Suprapubic skin (tissue), 4 donors: ENCODE measurements at regions not wholly inside any gene's neighbourhood (a gene's known extent, or its start where the extent isn't known, plus 50 kb on each side); places are given as distances from the start of the nearest gene placed in this dataset.
"Not testable (repeated sequence)": the region's sequence is repeated elsewhere in the genome, so short reads cannot be mapped to it uniquely, and the experiment has no call there.

Experiments
- DNase-seq, 2 donors: peaks; one replicate each; pipeline ENCODE4 v3.0.0-alpha.2; 2019; ENCODE audit warnings: low spot score in 2 of 2
- H3K27ac ChIP-seq: fragments of 200-600 bp; sonication (generic); one replicate; pipeline ENCODE4 v1.5.1; 2019
- H3K27me3 ChIP-seq: fragments of 200-600 bp; sonication (generic); one replicate; pipeline ENCODE4 v1.5.1; 2019
- H3K36me3 ChIP-seq: fragments of 200-600 bp; sonication (generic); one replicate; pipeline ENCODE4 v1.5.1; 2019
- H3K4me1 ChIP-seq: fragments of 200-600 bp; sonication (generic); one replicate; pipeline ENCODE4 v1.5.1; 2019
- H3K4me3 ChIP-seq: fragments of 200-600 bp; sonication (generic); one replicate; pipeline ENCODE4 v1.5.1; 2019; ENCODE audit warnings: mild to moderate bottlenecking
- H3K9me3 ChIP-seq: fragments of 200-600 bp; sonication (generic); one replicate; pipeline ENCODE4 v1.5.1; 2019
- CTCF ChIP-seq, 2 donors: fragments of 200-600 bp in 1 of 2; fragments of 450-650 bp in 1 of 2; sonication (generic) in 1 of 2; IDR thresholded peaks; one replicate each; pipeline ENCODE4 v1.5.1; 2016 to 2019; ENCODE audit warnings: antibody characterized with exemption in 2 of 2, mild to moderate bottlenecking in 1 of 2, moderate library complexity in 1 of 2
- EP300 ChIP-seq: sonication (generic); formaldehyde crosslinking; IDR thresholded peaks from one replicate; pipeline ENCODE4 v1.6.1; 2017; ENCODE audit warnings: antibody characterized with exemption
- POLR2A ChIP-seq, 2 donors: fragments of 450-650 bp; IDR thresholded peaks; one replicate each; pipeline ENCODE4 v1.6.1; 2017; ENCODE audit warnings: antibody characterized with exemption in 2 of 2, mild to moderate bottlenecking in 2 of 2, moderate library complexity in 2 of 2
- POLR2AphosphoS5 ChIP-seq, 3 donors: sonication (generic); formaldehyde crosslinking; IDR thresholded peaks; one replicate each; pipeline ENCODE4 v1.6.1; 2017; ENCODE audit warnings: antibody characterized with exemption in 3 of 3
- WGBS: methylation state at CpG from one replicate; pipeline ENCODE4 v1.1.5; 2018; 5-methylcytosine and 5-hydroxymethylcytosine counted together

GRCh38 chr4:104915373-104915772 lies 231.3 kb upstream of the TET2 start:
- H3K36me3 ChIP-seq, result no peaks in the 10 kb centered on the region
- WGBS, result 76% methylated on average over 3 of the region's 3 CpGs
- TF ChIP-seq POLR2AphosphoS5 (IDR thresholded peaks at IDR 0.05) (no peak), POLR2A (IDR thresholded peaks at IDR 0.05) (no peak), EP300 (no peak), CTCF (IDR thresholded peaks at IDR 0.05) (no peak)
- H3K27me3 ChIP-seq, result no peaks in the 10 kb centered on the region
- H3K27ac ChIP-seq, result no peak overlapping the region
- H3K4me1 ChIP-seq, result peaks cover 7% of the 10 kb centered on the region
- DNase-seq, result no peak
- H3K9me3 ChIP-seq, result no peaks in the 10 kb centered on the region
- no peak overlapping the region for H3K4me3 ChIP-seq

- Histone ChIP-seq H3K36me3 (no peaks in the 10 kb centered on the region), H3K27ac (no peak overlapping the region), H3K4me3 (no peak overlapping the region), H3K4me1 (peaks cover 7% of the 10 kb centered on the region), H3K9me3 (no peaks in the 10 kb centered on the region), H3K27me3 (no peaks in the 10 kb centered on the region)
- TF ChIP-seq EP300 (no peak), POLR2A (IDR thresholded peaks at IDR 0.05) (no peak), CTCF (IDR thresholded peaks at IDR 0.05) (no peak), POLR2AphosphoS5 (IDR thresholded peaks at IDR 0.05) (no peak)
- no peak for DNase-seq
- WGBS, result 62% methylated on average over 3 of the region's 3 CpGs
Observed at GRCh38 chr4:104915864-104916263, 230.8 kb upstream of the TET2 start.

GRCh38 chr4:104919406-104919805 lies 227.3 kb upstream of the TET2 start:
- TF ChIP-seq EP300, result no peak
- no peak for TF ChIP-seq CTCF (IDR thresholded peaks at IDR 0.05)
- no peak for TF ChIP-seq POLR2AphosphoS5 (IDR thresholded peaks at IDR 0.05)
- no peak for TF ChIP-seq POLR2A (IDR thresholded peaks at IDR 0.05)
- no peak overlapping the region for H3K27ac ChIP-seq
- H3K4me1 ChIP-seq, result peaks cover 7% of the 10 kb centered on the region
- no peak overlapping the region for H3K4me3 ChIP-seq
- no peaks in the 10 kb centered on the region for H3K9me3 ChIP-seq
- DNase-seq, result no peak
- H3K36me3 ChIP-seq, result no peaks in the 10 kb centered on the region
- no peaks in the 10 kb centered on the region for H3K27me3 ChIP-seq

GRCh38 chr4:104930298-104930697 lies 216.4 kb upstream of the TET2 start:
- H3K27ac ChIP-seq, result no peak overlapping the region
- no peak for TF ChIP-seq POLR2AphosphoS5 (IDR thresholded peaks at IDR 0.05)
- no peak for TF ChIP-seq CTCF (IDR thresholded peaks at IDR 0.05)
- TF ChIP-seq POLR2A (IDR thresholded peaks at IDR 0.05), result no peak
- TF ChIP-seq EP300, result no peak
- no peak overlapping the region for H3K4me3 ChIP-seq
- no peaks in the 10 kb centered on the region for H3K4me1 ChIP-seq
- H3K9me3 ChIP-seq, result no peaks in the 10 kb centered on the region
- DNase-seq, result no peak
- H3K36me3 ChIP-seq, result no peaks in the 10 kb centered on the region
- WGBS, result 94% methylated on average over 7 of the region's 7 CpGs
- H3K27me3 ChIP-seq, result no peaks in the 10 kb centered on the region

- 58% methylated on average over 5 of the region's 5 CpGs for WGBS
- H3K36me3 ChIP-seq, H3K4me1 ChIP-seq, H3K27me3 ChIP-seq, DNase-seq, H3K4me3 ChIP-seq, H3K27ac ChIP-seq, H3K9me3 ChIP-seq: not testable (repeated sequence)
Observed at GRCh38 chr4:104930745-104931736, 215.6 kb upstream of the TET2 start.
